Lung (tissue), 11 donors: ENCODE measurements at regions not wholly inside any gene's neighbourhood (a gene's known extent, or its start where the extent isn't known, plus 50 kb on each side); places are given as distances from the start of the nearest gene placed in this dataset.

Experiments used
- ATAC-seq: fragments of 200-7000 bp; cut with Tn5 transposase; one replicate; pipeline ENCODE4 v1.9.1; 2020; ENCODE audit warnings: moderate number of reproducible peaks; ENCODE audit not compliant: insufficient read depth, low FRiP score
- DNase-seq, 3 donors: peaks; one replicate each; pipeline ENCODE4 v3.0.0-alpha.2; 2013 to 2017
- H3K27ac ChIP-seq, 2 donors: one replicate each; pipeline ENCODE4 v1.5.1; 2013; ENCODE audit warnings: mild to moderate bottlenecking in 2 of 2, moderate library complexity in 2 of 2, control low read depth in 1 of 2, inconsistent platforms in 1 of 2, low read depth in 1 of 2, low read length in 1 of 2
- H3K27me3 ChIP-seq, 3 donors: one replicate each; pipeline ENCODE4 v1.5.1; 2013; ENCODE audit warnings: low read length in 2 of 3; ENCODE audit not compliant: control insufficient read depth in 3 of 3, insufficient read depth in 3 of 3
- H3K36me3 ChIP-seq, 4 donors: one replicate each; pipeline ENCODE4 v1.5.1; 2013; ENCODE audit warnings: low read length in 4 of 4, mild to moderate bottlenecking in 1 of 4, moderate library complexity in 1 of 4; ENCODE audit not compliant: control insufficient read depth in 4 of 4, insufficient read depth in 4 of 4
- H3K4me1 ChIP-seq, 5 donors: one replicate each; pipeline ENCODE4 v1.5.1; 2013; ENCODE audit warnings: low read length in 5 of 5, mild to moderate bottlenecking in 2 of 5, moderate library complexity in 1 of 5; ENCODE audit not compliant: control insufficient read depth in 5 of 5, insufficient read depth in 5 of 5
- H3K4me3 ChIP-seq: one replicate; pipeline ENCODE4 v1.5.1; 2013; ENCODE audit warnings: mild to moderate bottlenecking, control low read depth, moderate library complexity
- H3K9ac ChIP-seq, 2 donors: one replicate each; pipeline ENCODE4 v1.5.1; 2013; ENCODE audit warnings: low read length in 2 of 2, control low read depth in 1 of 2; ENCODE audit not compliant: insufficient read depth in 1 of 2
- H3K9me3 ChIP-seq, 4 donors: one replicate each; pipeline ENCODE4 v1.5.1; 2013; ENCODE audit warnings: low read length in 3 of 4, mild to moderate bottlenecking in 1 of 4, moderate library complexity in 1 of 4; ENCODE audit not compliant: control insufficient read depth in 4 of 4, insufficient read depth in 3 of 4
- WGBS, 2 donors: extraction: QIAGEN DNeasy Blood & Tissue Kit; methylation state at CpG; one replicate each; pipeline ENCODE4 v1.1.7; 2013; 5-methylcytosine and 5-hydroxymethylcytosine counted together
- TF ChIP-seq, protein P1 (sequence below): IDR thresholded peaks from 2 replicates; pipeline ENCODE4 v1.5.1; 2012; ENCODE audit warnings: mild to moderate bottlenecking; ENCODE audit errors: control extremely low read depth, extremely low read depth
- donor health status: control.
- donor health status: control.
- donor health status: Bipolar disorder and iron deficiency.
- donor health status: healthy.
- donor health status: DM: yes; HTN: yes; CAD: no.

DNA sequence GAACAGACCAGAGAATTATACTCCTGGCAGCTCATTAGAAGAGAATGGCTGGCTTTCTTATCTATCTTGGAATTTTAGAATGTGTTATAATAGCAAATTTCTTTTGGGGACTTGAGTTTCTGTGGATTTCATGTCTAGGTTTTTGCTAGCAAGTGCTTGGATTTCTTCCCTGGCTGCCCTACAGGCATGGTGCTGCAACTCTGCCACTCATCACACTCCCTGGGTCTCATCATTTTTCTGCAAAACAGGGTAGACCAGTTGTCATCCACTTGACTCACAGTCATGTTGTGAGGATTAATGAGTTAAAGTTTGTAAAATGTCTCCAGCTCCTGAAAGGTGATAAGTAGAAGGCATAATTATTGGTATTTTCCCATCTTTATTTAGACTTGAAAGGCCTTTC lies 60.7 kb upstream of the LCORL start:
- no peak for DNase-seq
- no peak for ATAC-seq
- no peak overlapping the region for H3K4me3 ChIP-seq
- TF ChIP-seq, protein P1, sequence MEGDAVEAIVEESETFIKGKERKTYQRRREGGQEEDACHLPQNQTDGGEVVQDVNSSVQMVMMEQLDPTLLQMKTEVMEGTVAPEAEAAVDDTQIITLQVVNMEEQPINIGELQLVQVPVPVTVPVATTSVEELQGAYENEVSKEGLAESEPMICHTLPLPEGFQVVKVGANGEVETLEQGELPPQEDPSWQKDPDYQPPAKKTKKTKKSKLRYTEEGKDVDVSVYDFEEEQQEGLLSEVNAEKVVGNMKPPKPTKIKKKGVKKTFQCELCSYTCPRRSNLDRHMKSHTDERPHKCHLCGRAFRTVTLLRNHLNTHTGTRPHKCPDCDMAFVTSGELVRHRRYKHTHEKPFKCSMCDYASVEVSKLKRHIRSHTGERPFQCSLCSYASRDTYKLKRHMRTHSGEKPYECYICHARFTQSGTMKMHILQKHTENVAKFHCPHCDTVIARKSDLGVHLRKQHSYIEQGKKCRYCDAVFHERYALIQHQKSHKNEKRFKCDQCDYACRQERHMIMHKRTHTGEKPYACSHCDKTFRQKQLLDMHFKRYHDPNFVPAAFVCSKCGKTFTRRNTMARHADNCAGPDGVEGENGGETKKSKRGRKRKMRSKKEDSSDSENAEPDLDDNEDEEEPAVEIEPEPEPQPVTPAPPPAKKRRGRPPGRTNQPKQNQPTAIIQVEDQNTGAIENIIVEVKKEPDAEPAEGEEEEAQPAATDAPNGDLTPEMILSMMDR = no peak
- H3K27ac ChIP-seq = no peak overlapping the region
- H3K9me3 ChIP-seq = no peaks in the 10 kb centered on the region
- H3K27me3 ChIP-seq = no peaks in the 10 kb centered on the region
- H3K9ac ChIP-seq = no peak overlapping the region
- no peaks in the 10 kb centered on the region for H3K4me1 ChIP-seq
- no peaks in the 10 kb centered on the region for H3K36me3 ChIP-seq

DNA sequence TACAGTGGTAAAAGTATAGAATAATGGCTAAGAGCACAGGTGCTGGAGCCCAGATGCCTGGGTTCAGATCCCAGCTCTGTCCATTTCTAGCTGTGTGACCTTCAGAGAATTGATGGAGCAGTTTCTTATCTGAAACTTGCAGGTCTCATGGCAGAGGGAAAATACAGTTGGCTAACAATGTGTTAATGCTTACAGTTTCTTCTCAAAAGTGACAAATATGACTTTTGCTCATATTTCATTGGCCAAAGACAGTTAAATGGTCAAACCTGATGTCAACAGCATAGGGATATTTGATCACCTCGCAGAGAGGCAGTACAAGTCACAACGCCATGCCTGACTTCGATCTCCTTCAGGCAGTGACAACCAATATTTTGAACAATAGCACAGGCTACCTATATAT lies 60.2 kb upstream of the LCORL start:
- Histone ChIP-seq H3K9me3 (no peaks in the 10 kb centered on the region), H3K9ac (no peak overlapping the region), H3K4me3 (no peak overlapping the region), H3K4me1 (no peaks in the 10 kb centered on the region), H3K36me3 (no peaks in the 10 kb centered on the region), H3K27ac (no peak overlapping the region), H3K27me3 (no peaks in the 10 kb centered on the region)
- TF ChIP-seq, protein P1 = no peak
- ATAC-seq (peak; percentile 11), DNase-seq (no peak)
- WGBS, 2 donors = 91 to 93% methylated on average over 3 of the region's 3 CpGs

DNA sequence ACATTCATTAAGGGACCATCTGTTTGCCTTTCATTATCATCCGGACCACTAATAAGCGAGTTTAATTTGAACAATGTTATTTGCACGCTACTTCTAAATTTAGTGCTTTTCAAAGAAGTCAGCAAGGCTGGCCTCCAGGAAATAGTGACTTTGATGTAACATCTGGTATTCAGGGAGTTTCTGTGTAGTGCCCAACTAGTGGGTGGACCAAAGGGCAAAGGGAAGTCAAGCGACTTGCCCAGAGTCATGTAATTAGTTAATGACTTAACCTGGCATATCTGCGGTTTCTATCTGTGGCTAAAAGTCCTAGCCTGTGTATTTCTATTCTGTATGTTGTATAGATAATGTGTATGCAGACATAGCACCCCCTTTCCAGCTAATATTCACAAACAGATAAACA lies 56.3 kb upstream of the LCORL start:
- H3K9me3 ChIP-seq = peaks cover 0 to 2% (median 0%) of the 10 kb centered on the region in 4 donors
- H3K4me1 ChIP-seq = no peaks in the 10 kb centered on the region
- no peaks in the 10 kb centered on the region for H3K27me3 ChIP-seq
- H3K36me3 ChIP-seq = no peaks in the 10 kb centered on the region
- TF ChIP-seq, protein P1 = no peak
- no peak for ATAC-seq
- peak in 1 of 3 donors; percentile 7 for DNase-seq
- no peak overlapping the region for H3K27ac ChIP-seq
- H3K9ac ChIP-seq = no peak overlapping the region
- no peak overlapping the region for H3K4me3 ChIP-seq
- 67 to 79% methylated on average over 5 of the region's 5 CpGs for WGBS, 2 donors

DNA sequence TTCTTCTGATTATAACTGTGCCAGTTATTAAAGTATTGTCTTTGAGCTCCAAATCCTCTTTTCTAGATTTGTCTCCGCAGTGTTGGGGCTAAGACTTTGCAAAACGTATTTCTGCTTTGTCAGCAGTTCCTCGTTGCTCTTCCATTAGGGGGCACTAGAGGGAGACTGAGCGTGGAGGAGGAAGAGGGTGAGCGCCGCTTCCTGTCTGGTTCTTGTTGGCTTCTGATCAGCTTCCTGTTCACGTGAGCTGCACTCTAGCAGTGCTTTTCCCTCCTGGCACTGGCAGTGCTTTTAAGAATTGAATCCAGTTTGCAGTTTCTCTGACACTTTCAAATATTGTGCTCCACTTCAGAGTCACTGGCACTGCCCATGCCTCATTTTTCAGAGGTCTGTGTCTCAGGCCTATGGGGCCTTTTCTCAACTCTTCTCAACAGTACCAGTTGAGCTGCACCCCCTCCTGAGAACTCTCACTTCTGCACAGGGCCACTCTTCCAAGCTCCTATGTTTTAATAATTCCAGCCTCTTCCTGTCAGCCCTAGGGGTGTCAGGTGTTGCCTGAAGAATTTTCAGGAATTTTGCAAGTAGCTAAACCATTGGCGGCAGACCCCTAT lies 54.4 kb upstream of the LCORL start:
- ATAC-seq (no peak), DNase-seq (peak in 2 of 3 donors; percentile 11 to 27)
- WGBS, 2 donors = 54 to 58% methylated on average over 8 of the region's 8 CpGs
- Histone ChIP-seq H3K27me3 (no peaks in the 10 kb centered on the region), H3K9me3 (peaks cover 0 to 2% (median 0%) of the 10 kb centered on the region in 4 donors), H3K9ac (no peak overlapping the region), H3K27ac (no peak overlapping the region), H3K4me3 (no peak overlapping the region), H3K4me1 (no peaks in the 10 kb centered on the region), H3K36me3 (no peaks in the 10 kb centered on the region)
- TF ChIP-seq, protein P1 = no peak
